ENCODE measurements at regions not wholly inside any gene's neighbourhood (a gene's known extent, or its start where the extent isn't known, plus 50 kb on each side); places are given as distances from the start of the nearest gene placed in this dataset.
A peak's percentile ranks its signal among the peaks of the same experiment; 100 is the strongest.

GRCh38 chr5:82365026-82365425, 86.9 kb upstream of the RPS23 start:
- H3K4me3 ChIP-seq (ENCODE audit: low read depth in 1 of 2, low read length in 2 of 2), result no peak overlapping the region
- H3K79me2 ChIP-seq (ENCODE audit: insufficient read depth, low read length), result no peaks in the 10 kb centered on the region
- no peak for ATAC-seq (ENCODE audit: insufficient read depth, low read depth)
- TF ChIP-seq EZH2 (IDR thresholded peaks at IDR 0.05; ENCODE audit: borderline replicate concordance, low read depth, low read length, severe bottlenecking) (no peak), CTCF (IDR thresholded peaks at IDR 0.05; ENCODE audit: borderline replicate concordance, extremely low read depth, low read length, poor library complexity, severe bottlenecking) (no peak)
- H3K4me1 ChIP-seq (ENCODE audit: insufficient read depth, low read length), result peaks cover 19% of the 10 kb centered on the region
- H3K27ac ChIP-seq (ENCODE audit: low read length), result no peak overlapping the region
- no peaks in the 10 kb centered on the region for H3K27me3 ChIP-seq (ENCODE audit: insufficient read depth, low read length, poor library complexity)
- no peak overlapping the region for H3K9ac ChIP-seq (ENCODE audit: low read depth, low read length)
- peaks cover 38% of the 10 kb centered on the region for H3K36me3 ChIP-seq (ENCODE audit: insufficient read depth, low read length)
- DNase-seq, result no peak
- H3K9me3 ChIP-seq (ENCODE audit: insufficient read depth, low read length, severe bottlenecking), result no peaks in the 10 kb centered on the region
- H2AFZ ChIP-seq (ENCODE audit: low read depth, low read length), result no peak overlapping the region
- no peak overlapping the region for H3K4me2 ChIP-seq (ENCODE audit: insufficient read depth, low read length)
- no peaks in the 10 kb centered on the region for H4K20me1 ChIP-seq (ENCODE audit: insufficient read depth, low read length)

- Histone ChIP-seq H2AFZ (ENCODE audit: low read depth, low read length) (no peak overlapping the region), H3K4me3 (ENCODE audit: low read depth in 1 of 2, low read length in 2 of 2) (no peak overlapping the region), H3K4me2 (ENCODE audit: insufficient read depth, low read length) (no peak overlapping the region), H3K9ac (ENCODE audit: low read depth, low read length) (no peak overlapping the region), H3K27me3 (ENCODE audit: insufficient read depth, low read length, poor library complexity) (no peaks in the 10 kb centered on the region), H3K9me3 (ENCODE audit: insufficient read depth, low read length, severe bottlenecking) (no peaks in the 10 kb centered on the region), H4K20me1 (ENCODE audit: insufficient read depth, low read length) (no peaks in the 10 kb centered on the region), H3K79me2 (ENCODE audit: insufficient read depth, low read length) (no peaks in the 10 kb centered on the region), H3K36me3 (ENCODE audit: insufficient read depth, low read length) (peaks cover 42% of the 10 kb centered on the region), H3K27ac (ENCODE audit: low read length) (no peak overlapping the region; the same call in 1 of the 2 replicates), H3K4me1 (ENCODE audit: insufficient read depth, low read length) (peaks cover 24% of the 10 kb centered on the region)
- peak; percentile 52 for TF ChIP-seq CTCF (IDR thresholded peaks at IDR 0.05; ENCODE audit: borderline replicate concordance, extremely low read depth, low read length, poor library complexity, severe bottlenecking)
- no peak for TF ChIP-seq EZH2 (IDR thresholded peaks at IDR 0.05; ENCODE audit: borderline replicate concordance, low read depth, low read length, severe bottlenecking)
- ATAC-seq (ENCODE audit: insufficient read depth, low read depth) (no peak), DNase-seq (no peak)
These were observed 86.3 kb upstream of the RPS23 start for GRCh38 chr5:82364497-82364896.

- Histone ChIP-seq H3K27ac (ENCODE audit: low read length) (no peak overlapping the region), H3K27me3 (ENCODE audit: insufficient read depth, low read length, poor library complexity) (no peaks in the 10 kb centered on the region), H3K4me3 (ENCODE audit: low read depth in 1 of 2, low read length in 2 of 2) (no peak overlapping the region), H4K20me1 (ENCODE audit: insufficient read depth, low read length) (no peaks in the 10 kb centered on the region), H3K9me3 (ENCODE audit: insufficient read depth, low read length, severe bottlenecking) (no peaks in the 10 kb centered on the region), H3K36me3 (ENCODE audit: insufficient read depth, low read length) (peaks cover 50% of the 10 kb centered on the region), H3K4me1 (ENCODE audit: insufficient read depth, low read length) (peaks cover 33% of the 10 kb centered on the region), H3K4me2 (ENCODE audit: insufficient read depth, low read length) (no peak overlapping the region), H3K79me2 (ENCODE audit: insufficient read depth, low read length) (peaks cover 7% of the 10 kb centered on the region), H2AFZ (ENCODE audit: low read depth, low read length) (no peak overlapping the region), H3K9ac (ENCODE audit: low read depth, low read length) (no peak overlapping the region)
- DNase-seq (no peak), ATAC-seq (ENCODE audit: insufficient read depth, low read depth) (no peak)
- TF ChIP-seq CTCF (IDR thresholded peaks at IDR 0.05; ENCODE audit: borderline replicate concordance, extremely low read depth, low read length, poor library complexity, severe bottlenecking) (no peak), EZH2 (IDR thresholded peaks at IDR 0.05; ENCODE audit: borderline replicate concordance, low read depth, low read length, severe bottlenecking) (no peak)
These were observed 85.4 kb upstream of the RPS23 start for GRCh38 chr5:82363524-82363923.

GRCh38 chr5:82362636-82363035, 84.5 kb upstream of the RPS23 start:
- no peaks in the 10 kb centered on the region for H3K27me3 ChIP-seq (ENCODE audit: insufficient read depth, low read length, poor library complexity)
- H3K4me1 ChIP-seq (ENCODE audit: insufficient read depth, low read length), result peaks cover 42% of the 10 kb centered on the region
- no peak overlapping the region for H2AFZ ChIP-seq (ENCODE audit: low read depth, low read length)
- H3K9me3 ChIP-seq (ENCODE audit: insufficient read depth, low read length, severe bottlenecking), result no peaks in the 10 kb centered on the region
- no peak for DNase-seq
- no peak overlapping the region for H3K4me3 ChIP-seq (ENCODE audit: low read depth in 1 of 2, low read length in 2 of 2)
- ATAC-seq (ENCODE audit: insufficient read depth, low read depth), result no peak
- TF ChIP-seq EZH2 (IDR thresholded peaks at IDR 0.05; ENCODE audit: borderline replicate concordance, low read depth, low read length, severe bottlenecking), result no peak
- TF ChIP-seq CTCF (IDR thresholded peaks at IDR 0.05; ENCODE audit: borderline replicate concordance, extremely low read depth, low read length, poor library complexity, severe bottlenecking), result no peak
- H3K27ac ChIP-seq (ENCODE audit: low read length), result no peak overlapping the region
- no peak overlapping the region for H3K4me2 ChIP-seq (ENCODE audit: insufficient read depth, low read length)
- H4K20me1 ChIP-seq (ENCODE audit: insufficient read depth, low read length), result no peaks in the 10 kb centered on the region
- peaks cover 16% of the 10 kb centered on the region for H3K79me2 ChIP-seq (ENCODE audit: insufficient read depth, low read length)
- H3K9ac ChIP-seq (ENCODE audit: low read depth, low read length), result no peak overlapping the region
- H3K36me3 ChIP-seq (ENCODE audit: insufficient read depth, low read length), result peaks cover 50% of the 10 kb centered on the region

Data from DND-41 (cell line).